Smooth muscle cell (in vitro differentiated cells): ENCODE measurements at regions not wholly inside any gene's neighbourhood (a gene's known extent, or its start where the extent isn't known, plus 50 kb on each side); places are given as distances from the start of the nearest gene placed in this dataset.

Experiments used
- DNase-seq: peaks from one replicate; lab custom pipeline; 2025; ENCODE audit not compliant: unreplicated experiment; lab: John Stamatoyannopoulos, UW
- H2AFZ ChIP-seq: fragments of 200-600 bp; sonication (generic); 2 replicates; pipeline ENCODE4 v1.6.0; 2016; ENCODE audit warnings: antibody characterized with exemption, low read depth, mild to moderate bottlenecking
- H3F3A ChIP-seq: fragments of 200-600 bp; sonication (generic); 2 replicates; pipeline ENCODE4 v1.6.0; 2017; ENCODE audit warnings: antibody characterized with exemption, low read depth
- H3K27ac ChIP-seq: fragments of 200-600 bp; sonication (generic); 2 replicates; pipeline ENCODE4 v1.5.1; 2016; ENCODE audit warnings: low read depth, mild to moderate bottlenecking
- H3K27me3 ChIP-seq: fragments of 200-600 bp; sonication (generic); 2 replicates; pipeline ENCODE4 v1.6.1; 2016; ENCODE audit warnings: low read depth, mild to moderate bottlenecking
- H3K36me3 ChIP-seq: fragments of 200-600 bp; sonication (generic); 2 replicates; pipeline ENCODE4 v1.5.1; 2016; ENCODE audit warnings: low read depth
- H3K4me1 ChIP-seq: fragments of 200-600 bp; sonication (generic); 2 replicates; pipeline ENCODE4 v1.5.1; 2016; ENCODE audit warnings: low read depth
- H3K4me2 ChIP-seq: fragments of 200-600 bp; sonication (generic); 2 replicates; pipeline ENCODE4 v1.6.0; 2016; ENCODE audit warnings: mild to moderate bottlenecking
- H3K4me3 ChIP-seq: fragments of 200-600 bp; sonication (generic); 2 replicates; pipeline ENCODE4 v1.5.1; 2016; ENCODE audit warnings: mild to moderate bottlenecking
- H3K79me2 ChIP-seq: fragments of 200-600 bp; sonication (generic); 2 replicates; pipeline ENCODE4 v1.6.0; 2016; ENCODE audit warnings: low read depth, mild to moderate bottlenecking
- H3K9ac ChIP-seq: fragments of 200-600 bp; sonication (generic); 2 replicates; pipeline ENCODE4 v1.6.0; 2016; ENCODE audit warnings: low read depth
- H3K9me3 ChIP-seq: fragments of 200-600 bp; sonication (generic); replicated peaks from 2 replicates; pipeline ENCODE4 v1.5.1; 2016; ENCODE audit warnings: low read depth
- H4K20me1 ChIP-seq: fragments of 200-600 bp; sonication (generic); 2 replicates; pipeline ENCODE4 v1.6.0; 2016; ENCODE audit warnings: low read depth
- WGBS: methylation state at CpG from one replicate; pipeline ENCODE4 v1.1.7; 2016; ENCODE audit warnings: low lambda C conversion rate; 5-methylcytosine and 5-hydroxymethylcytosine counted together
- TF ChIP-seq, protein P1 (sequence below): fragments of 200-600 bp; sonication (generic); IDR thresholded peaks from 2 replicates; pipeline ENCODE4 v1.5.1; 2017; ENCODE audit warnings: borderline replicate concordance, mild to moderate bottlenecking, antibody characterized with exemption; ENCODE audit not compliant: insufficient read depth, poor library complexity, severe bottlenecking

GRCh38 chrX:82038793-82039192 lies 836.9 kb downstream of the SH3BGRL start:
- H3K4me2 ChIP-seq, result no peak overlapping the region
- no peak overlapping the region for H3K9ac ChIP-seq
- H3K9me3 ChIP-seq, result peaks cover 10% of the 10 kb centered on the region
- no peak overlapping the region for H3K27ac ChIP-seq
- no peak overlapping the region for H3K4me3 ChIP-seq
- TF ChIP-seq, protein P1, sequence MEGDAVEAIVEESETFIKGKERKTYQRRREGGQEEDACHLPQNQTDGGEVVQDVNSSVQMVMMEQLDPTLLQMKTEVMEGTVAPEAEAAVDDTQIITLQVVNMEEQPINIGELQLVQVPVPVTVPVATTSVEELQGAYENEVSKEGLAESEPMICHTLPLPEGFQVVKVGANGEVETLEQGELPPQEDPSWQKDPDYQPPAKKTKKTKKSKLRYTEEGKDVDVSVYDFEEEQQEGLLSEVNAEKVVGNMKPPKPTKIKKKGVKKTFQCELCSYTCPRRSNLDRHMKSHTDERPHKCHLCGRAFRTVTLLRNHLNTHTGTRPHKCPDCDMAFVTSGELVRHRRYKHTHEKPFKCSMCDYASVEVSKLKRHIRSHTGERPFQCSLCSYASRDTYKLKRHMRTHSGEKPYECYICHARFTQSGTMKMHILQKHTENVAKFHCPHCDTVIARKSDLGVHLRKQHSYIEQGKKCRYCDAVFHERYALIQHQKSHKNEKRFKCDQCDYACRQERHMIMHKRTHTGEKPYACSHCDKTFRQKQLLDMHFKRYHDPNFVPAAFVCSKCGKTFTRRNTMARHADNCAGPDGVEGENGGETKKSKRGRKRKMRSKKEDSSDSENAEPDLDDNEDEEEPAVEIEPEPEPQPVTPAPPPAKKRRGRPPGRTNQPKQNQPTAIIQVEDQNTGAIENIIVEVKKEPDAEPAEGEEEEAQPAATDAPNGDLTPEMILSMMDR, result no peak
- no peaks in the 10 kb centered on the region for H3F3A ChIP-seq
- no peaks in the 10 kb centered on the region for H3K36me3 ChIP-seq
- H2AFZ ChIP-seq, result no peak overlapping the region
- H4K20me1 ChIP-seq, result no peaks in the 10 kb centered on the region
- H3K27me3 ChIP-seq, result no peaks in the 10 kb centered on the region
- H3K79me2 ChIP-seq, result no peaks in the 10 kb centered on the region
- DNase-seq, result no peak
- H3K4me1 ChIP-seq, result no peaks in the 10 kb centered on the region
- 61% methylated on average over 3 of the region's 3 CpGs for WGBS

DNA sequence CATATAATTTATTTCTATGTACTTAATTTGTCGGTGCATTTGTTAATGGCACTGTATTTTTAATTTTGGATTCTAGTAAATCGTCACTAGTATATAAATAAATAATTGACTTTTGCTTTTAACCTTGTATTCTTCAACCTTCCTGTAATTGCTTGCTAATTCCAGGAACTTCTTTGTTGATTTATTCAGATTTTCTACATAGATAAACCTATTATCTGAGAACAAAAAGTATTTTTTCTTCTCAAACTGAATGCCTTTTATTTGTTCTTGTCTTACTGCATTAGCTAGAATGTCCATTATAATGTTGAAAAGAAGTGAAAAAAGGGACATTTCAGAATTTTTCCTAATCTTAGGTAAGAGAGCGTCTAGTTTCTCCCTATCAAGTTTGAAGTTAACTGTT lies 839.1 kb downstream of the SH3BGRL start:
- Histone ChIP-seq H3K36me3 (no peaks in the 10 kb centered on the region), H2AFZ (no peak overlapping the region), H3K4me1 (no peaks in the 10 kb centered on the region), H3K27ac (no peak overlapping the region), H3F3A (no peaks in the 10 kb centered on the region), H4K20me1 (no peaks in the 10 kb centered on the region), H3K4me3 (no peak overlapping the region), H3K9ac (no peak overlapping the region), H3K4me2 (no peak overlapping the region), H3K27me3 (no peaks in the 10 kb centered on the region), H3K79me2 (no peaks in the 10 kb centered on the region), H3K9me3 (peaks cover 4% of the 10 kb centered on the region)
- DNase-seq, result no peak
- TF ChIP-seq, protein P1, result no peak
- 65% methylated on average over 3 of the region's 3 CpGs for WGBS

DNA sequence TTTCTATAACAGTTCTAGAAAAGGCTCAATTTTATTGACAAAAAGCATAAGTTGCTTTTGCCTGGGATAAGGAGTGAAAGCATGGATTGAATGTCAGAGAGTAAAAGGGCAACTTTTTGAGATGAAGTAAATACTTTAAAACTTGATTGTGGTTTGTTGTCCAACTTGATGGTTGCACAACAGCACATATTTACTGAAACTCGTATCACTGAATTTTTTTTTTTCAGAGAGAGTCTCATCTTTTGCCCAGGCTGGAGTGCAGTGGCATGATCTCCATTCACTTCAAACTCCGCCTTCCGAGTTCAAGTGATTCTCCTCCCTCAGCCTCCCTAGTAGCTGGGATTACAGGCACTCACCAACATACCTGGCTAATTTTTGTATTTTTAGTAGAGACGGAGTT lies 856.8 kb downstream of the SH3BGRL start:
- 79% methylated on average over 4 of the region's 4 CpGs for WGBS
- Histone ChIP-seq H3K9ac (no peak overlapping the region), H4K20me1 (no peaks in the 10 kb centered on the region), H3K27ac (no peak overlapping the region), H3K4me1 (no peaks in the 10 kb centered on the region), H3K36me3 (no peaks in the 10 kb centered on the region), H3K27me3 (no peaks in the 10 kb centered on the region), H3K4me2 (no peak overlapping the region), H3K79me2 (no peaks in the 10 kb centered on the region), H3K9me3 (no peaks in the 10 kb centered on the region), H2AFZ (no peak overlapping the region), H3K4me3 (no peak overlapping the region), H3F3A (no peaks in the 10 kb centered on the region)
- no peak for DNase-seq
- TF ChIP-seq, protein P1, result no peak

- Histone ChIP-seq H3K9ac (no peak overlapping the region), H3K4me2 (no peak overlapping the region), H3K9me3 (no peaks in the 10 kb centered on the region), H3K27ac (no peak overlapping the region), H3K36me3 (no peaks in the 10 kb centered on the region), H3K4me3 (no peak overlapping the region), H3F3A (no peaks in the 10 kb centered on the region), H3K4me1 (no peaks in the 10 kb centered on the region), H3K79me2 (no peaks in the 10 kb centered on the region), H3K27me3 (no peaks in the 10 kb centered on the region), H2AFZ (no peak overlapping the region), H4K20me1 (no peaks in the 10 kb centered on the region)
- no peak for DNase-seq
- TF ChIP-seq, protein P1, result no peak
- WGBS, result 75% methylated on average over 1 of the region's 1 CpG
Measured at GRCh38 chrX:82070948-82071347, 869.0 kb downstream of the SH3BGRL start.
